GM19035 (cell line): ENCODE measurements at regions not wholly inside any gene's neighbourhood (a gene's known extent, or its start where the extent isn't known, plus 50 kb on each side); places are given as distances from the start of the nearest gene placed in this dataset.

Experiments
- ATAC-seq: cut with Tn5 transposase; IDR thresholded peaks from one replicate; pipeline ENCODE4 v1.9.1; 2021; ENCODE audit not compliant: unreplicated experiment

DNA sequence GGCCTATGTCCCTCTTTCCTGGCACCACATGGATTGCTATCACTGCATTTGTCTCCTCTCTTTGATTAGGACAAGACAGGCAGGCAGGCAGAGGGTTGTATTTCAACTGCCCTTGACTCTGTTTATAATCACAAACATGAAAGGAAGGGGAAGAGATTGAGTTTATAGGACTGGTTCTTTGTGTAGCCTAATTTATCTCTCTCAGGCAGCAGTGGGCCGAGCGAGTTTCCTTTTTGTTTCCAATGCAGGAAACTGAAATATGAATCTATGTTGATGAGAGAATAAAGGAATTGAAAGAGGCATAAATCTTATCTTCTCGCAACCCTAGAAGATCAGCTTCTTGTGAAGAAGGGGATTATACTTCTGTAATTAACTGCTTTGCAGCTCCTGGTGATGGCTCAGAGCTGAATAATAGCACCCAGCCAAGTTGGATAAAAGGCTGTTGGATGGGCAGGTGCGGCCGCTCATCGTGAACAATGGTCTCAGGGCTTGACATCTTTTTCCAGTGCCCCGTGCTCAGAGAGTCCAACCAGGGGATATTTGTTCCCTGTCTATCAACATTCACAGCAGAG, 80.6 kb upstream of the SYT13 start:
- no peak for ATAC-seq

- no peak for ATAC-seq
Observed at GRCh38 chr11:45365961-45366618, 79.9 kb upstream of the SYT13 start.

DNA sequence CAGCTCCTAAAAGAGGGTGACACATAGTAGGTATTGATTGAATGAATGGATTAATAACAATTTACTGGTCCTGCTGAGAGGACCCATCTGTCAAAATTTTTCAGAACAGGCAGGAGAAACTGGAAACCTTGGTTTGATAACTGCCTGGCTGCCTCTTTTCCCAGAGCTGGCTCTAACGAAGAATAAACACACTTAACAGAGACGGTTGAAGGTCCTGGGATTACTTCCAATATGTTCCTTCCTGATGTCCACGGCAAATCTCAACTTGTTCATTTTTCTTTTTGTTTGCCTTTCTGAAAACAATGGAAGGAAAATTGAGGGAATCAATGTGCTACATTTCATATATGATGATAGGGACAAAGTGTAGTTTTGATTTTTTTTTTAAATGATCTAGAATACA, 76.5 kb upstream of the SYT13 start:
- no peak for ATAC-seq

GRCh38 chr11:45361551-45361950, 75.4 kb upstream of the SYT13 start:
- no peak for ATAC-seq

DNA sequence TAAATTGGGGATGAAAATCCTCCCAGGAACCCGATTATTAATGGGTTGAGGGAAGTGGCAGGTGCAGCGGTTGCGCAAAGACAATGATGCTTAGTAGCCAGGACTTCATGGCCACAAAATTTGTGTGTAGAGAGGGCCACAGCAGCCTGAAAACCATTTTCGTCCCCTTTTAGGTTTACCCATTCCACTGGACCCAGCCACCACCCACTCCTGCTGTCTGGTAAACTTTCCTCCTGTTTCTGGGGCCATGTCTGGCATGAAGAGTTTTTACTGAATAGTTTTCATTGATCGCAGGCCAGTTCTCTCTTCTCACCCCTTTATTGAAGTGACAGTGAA, 69.5 kb upstream of the SYT13 start:
- ATAC-seq = no peak

DNA sequence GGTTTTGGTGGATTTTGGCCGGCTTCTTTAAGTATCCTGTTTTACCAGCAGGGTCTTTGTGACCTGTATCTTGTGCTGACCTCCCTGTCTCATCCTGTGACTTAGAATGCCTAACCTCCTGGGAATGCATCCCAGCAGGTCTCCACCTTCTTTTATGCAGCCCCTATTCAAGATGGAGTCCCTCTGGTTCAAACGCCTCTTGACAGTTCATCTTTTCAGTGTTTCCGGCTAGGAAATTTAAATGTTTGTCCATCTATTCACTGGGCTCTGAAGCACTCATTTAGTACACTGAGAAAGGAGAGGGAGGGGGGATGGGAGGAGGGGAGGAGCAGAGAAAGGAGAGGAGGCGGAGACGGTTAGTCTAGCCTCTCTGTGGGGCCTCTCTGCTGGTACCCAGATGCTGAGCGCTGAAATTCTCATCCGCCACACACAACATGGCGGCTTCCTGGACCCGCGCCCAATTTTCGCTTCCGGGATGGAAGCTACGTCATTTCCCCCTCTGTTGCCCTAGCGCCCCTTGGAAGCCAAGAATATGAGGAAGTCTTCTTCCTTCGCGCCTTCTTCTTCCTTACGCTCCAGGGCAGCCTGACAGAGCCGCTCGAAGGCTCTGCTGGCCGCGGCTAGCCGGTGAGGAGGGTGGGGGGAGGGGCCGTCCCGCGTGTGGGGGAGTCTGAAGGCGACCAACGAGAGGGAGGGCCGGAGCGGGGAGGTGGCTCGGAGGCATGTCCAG, 69.0 kb upstream of the SYT13 start:
- ATAC-seq = peak; percentile 97

DNA sequence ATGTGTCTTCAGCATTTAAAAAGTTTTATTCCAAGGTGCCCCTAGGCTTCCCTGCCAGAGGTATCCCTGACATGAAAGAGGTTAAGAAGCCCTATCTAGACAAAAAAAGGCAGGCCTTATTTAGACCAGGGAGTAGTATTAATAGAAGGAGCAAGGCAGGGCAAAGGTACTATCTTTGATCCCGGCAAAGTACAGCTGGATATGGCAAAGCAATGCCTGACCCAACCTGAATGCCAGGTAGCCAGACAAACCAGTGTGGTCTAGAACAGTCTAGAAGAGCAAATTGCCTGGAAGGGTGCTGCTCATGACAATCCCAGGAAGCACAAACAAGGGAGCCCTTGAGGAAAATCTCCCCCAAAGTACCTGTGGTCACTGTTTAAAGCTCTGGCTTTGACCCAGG, 62.6 kb upstream of the SYT13 start:
- ATAC-seq = no peak

DNA sequence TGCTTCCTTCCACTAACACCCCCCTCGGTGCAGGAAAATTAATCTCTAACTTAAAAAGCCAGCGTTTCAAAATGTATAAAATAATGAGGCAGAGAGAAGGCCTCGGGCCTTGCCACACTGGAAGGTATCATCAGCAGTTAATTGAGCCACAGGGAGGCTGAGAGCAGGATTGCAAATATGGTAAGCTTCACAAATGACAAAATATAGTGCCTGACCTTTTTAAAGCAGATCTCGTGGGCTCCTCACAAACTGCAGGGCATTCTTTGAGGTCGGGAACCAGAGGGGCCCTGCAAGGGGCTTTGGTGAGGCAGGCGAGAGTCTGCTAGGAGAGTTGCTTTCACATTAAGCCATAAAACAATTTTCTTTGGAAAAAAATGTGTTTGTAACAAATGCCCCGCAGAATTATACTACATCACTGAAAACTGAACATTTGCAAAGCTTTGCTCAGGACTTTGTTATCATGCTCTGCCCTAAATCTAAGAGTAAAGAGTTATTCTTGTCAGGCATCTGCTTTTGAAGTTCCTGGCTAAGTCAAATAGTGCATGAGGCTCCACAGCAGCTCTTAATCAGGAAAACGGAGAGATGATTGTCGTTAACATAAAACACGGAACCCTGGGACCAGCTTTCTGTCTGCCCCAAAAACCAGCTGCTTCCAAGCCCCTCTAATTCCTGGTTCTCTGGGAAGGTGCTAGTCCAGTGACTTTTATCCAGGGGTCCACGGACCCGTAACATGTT, 61.4 kb upstream of the SYT13 start:
- no peak for ATAC-seq

DNA sequence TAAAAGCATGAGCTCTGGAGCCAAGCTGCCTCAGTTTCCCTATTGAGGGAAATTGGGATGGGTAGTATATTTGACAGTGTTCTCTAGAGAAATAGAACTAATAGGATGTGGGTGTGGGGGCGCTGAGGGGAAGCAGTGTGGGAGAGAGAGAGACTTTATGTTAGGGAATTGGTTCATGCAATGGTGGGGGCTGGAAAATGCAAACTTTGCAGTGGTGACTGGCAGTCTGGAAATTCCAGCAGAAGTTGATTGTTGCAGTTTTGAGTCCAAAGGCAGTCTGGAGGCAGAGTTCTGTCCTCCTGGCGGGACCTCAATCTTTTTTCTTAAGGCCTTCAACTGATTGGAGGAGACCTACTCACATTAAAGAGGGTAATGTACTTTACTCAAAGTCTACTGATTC, 59.4 kb upstream of the SYT13 start:
- no peak for ATAC-seq

DNA sequence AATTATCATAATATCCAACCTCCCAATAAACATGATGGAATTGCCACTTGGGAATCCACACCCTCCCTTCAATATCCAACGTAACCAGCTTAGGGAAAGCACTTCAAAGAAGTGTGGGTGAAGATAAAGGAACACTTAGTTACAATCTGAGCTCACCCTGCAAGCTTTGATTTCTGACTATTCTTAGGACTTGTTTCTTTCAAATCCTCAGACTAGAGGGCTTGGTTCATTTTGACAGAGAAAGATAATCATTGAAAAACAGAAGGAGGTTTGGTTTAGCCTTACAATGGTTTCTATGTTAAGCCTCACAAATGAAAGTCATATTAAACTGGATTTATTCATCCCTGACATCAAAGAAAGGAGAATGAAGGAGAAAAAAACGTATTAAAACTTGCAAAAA, 57.9 kb upstream of the SYT13 start:
- ATAC-seq = no peak

GRCh38 chr11:45343444-45343843, 57.3 kb upstream of the SYT13 start:
- no peak for ATAC-seq

- no peak for ATAC-seq
Observed at GRCh38 chr11:45341372-45341771, 55.2 kb upstream of the SYT13 start.

- peak; percentile 97 for ATAC-seq
Observed at GRCh38 chr11:45339729-45340519, 53.8 kb upstream of the SYT13 start.

DNA sequence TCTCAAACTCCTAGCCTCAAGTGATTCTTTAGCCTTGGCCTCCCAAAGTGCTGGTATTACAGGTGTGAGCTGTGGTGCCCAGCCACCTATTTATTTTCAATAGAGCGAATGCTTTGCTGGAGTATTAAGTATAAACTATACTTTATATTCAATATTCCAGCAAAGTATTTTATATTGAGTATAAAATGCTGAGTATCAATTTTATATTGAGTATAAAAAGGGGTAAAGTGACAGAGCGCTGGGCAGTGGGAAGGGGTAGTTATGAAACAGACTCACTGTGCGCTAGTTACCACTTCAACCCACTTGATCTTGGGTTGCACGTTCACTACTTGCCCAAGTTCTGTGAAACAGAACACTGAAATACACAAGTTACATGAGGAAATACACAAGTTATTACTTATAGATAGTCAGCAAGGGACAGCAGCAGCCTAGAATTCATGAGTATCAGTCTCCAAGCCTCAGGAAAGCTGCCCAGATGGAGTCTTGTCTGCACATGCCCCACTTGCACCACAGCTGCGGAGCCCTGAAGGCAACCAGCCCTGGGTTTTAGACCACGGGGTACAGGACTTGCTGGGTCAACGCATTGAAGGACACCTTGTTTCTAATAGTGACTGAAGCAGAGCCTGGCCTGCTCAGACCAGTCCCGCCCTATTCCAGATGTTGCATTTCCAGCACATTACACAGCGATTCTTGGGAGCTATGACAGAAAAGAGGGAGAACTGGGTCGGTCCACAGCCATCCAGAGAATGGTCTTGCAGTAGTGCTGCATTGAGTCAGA, 51.6 kb upstream of the SYT13 start:
- ATAC-seq = no peak

- ATAC-seq = no peak
Observed at GRCh38 chr11:45336136-45336535, 50.0 kb upstream of the SYT13 start.
